Coronary artery (tissue), 2 donors: ENCODE measurements at regions not wholly inside any gene's neighbourhood (a gene's known extent, or its start where the extent isn't known, plus 50 kb on each side); places are given as distances from the start of the nearest gene placed in this dataset.
"Not testable (repeated sequence)": the region's sequence is repeated elsewhere in the genome, so short reads cannot be mapped to it uniquely, and the experiment has no call there.

Experiments
- DNase-seq: peaks from one replicate; pipeline ENCODE4 v3.0.0-alpha.2; 2017; ENCODE audit warnings: low spot score
- H3K27ac ChIP-seq, 2 donors: fragments of 200-600 bp; sonication (generic); one replicate each; pipeline ENCODE4 v1.5.1; 2016 to 2019
- H3K4me3 ChIP-seq: fragments of 200-600 bp; sonication (generic); 2 replicates; pipeline ENCODE4 v1.5.1; 2016; ENCODE audit warnings: mild to moderate bottlenecking, moderate library complexity
- TF ChIP-seq, protein P1 (sequence below): fragments of 200-600 bp; sonication (generic); IDR thresholded peaks from one replicate; pipeline ENCODE4 v1.5.1; 2019; ENCODE audit warnings: antibody characterized with exemption

DNA sequence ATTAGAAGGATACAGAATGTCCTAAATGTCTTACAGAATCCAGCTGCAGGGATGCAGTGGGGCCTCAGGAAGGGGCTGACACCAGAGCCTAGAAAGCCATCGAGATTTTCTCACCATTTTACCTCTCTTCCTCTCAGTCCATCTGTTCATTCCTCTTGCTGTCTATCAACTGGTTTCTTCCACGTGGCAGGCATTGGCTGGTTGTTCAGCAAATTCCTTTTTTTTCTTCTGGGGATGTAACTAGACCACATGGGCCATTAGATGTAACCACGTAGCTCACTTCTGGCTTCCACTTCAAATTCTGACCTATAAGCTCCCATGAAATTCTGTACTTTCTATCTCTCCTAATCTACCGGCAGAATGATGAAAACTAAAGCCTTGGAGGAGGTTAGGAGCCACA is 93.6 kb upstream of the MTAP start:
- H3K4me3 ChIP-seq: no peak overlapping the region
- DNase-seq: no peak
- no peak overlapping the region for H3K27ac ChIP-seq
- TF ChIP-seq, protein P1, sequence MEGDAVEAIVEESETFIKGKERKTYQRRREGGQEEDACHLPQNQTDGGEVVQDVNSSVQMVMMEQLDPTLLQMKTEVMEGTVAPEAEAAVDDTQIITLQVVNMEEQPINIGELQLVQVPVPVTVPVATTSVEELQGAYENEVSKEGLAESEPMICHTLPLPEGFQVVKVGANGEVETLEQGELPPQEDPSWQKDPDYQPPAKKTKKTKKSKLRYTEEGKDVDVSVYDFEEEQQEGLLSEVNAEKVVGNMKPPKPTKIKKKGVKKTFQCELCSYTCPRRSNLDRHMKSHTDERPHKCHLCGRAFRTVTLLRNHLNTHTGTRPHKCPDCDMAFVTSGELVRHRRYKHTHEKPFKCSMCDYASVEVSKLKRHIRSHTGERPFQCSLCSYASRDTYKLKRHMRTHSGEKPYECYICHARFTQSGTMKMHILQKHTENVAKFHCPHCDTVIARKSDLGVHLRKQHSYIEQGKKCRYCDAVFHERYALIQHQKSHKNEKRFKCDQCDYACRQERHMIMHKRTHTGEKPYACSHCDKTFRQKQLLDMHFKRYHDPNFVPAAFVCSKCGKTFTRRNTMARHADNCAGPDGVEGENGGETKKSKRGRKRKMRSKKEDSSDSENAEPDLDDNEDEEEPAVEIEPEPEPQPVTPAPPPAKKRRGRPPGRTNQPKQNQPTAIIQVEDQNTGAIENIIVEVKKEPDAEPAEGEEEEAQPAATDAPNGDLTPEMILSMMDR: no peak

DNA sequence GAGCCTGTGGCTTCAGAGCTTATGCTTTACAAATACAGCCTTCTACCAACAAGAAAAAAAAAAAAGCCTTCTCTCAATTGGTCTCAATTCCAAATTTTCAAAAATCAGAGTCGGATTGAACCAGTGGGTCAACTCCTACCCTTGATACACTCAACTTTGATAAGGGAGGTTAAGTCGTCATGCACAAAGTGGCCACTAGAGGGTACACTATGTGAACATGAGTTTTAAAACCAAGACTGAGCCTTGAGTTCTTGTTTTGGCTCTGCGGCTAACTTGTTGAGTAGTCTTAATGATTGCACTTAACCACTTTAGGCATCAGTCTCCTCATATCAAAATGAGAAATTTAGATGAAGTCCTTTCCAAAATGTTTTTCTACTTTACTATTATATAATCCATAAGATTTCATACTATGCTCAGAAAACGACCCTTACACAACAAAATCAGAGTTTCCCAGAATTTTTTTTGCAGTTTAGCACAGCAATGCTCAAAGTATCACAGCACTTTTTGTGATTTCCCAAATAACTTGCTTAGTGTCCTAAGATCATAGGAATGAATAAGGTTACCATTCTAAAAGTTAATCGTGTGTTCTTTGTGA is 92.9 kb upstream of the MTAP start:
- TF ChIP-seq, protein P1: peak; percentile 57
- no peak for DNase-seq
- Histone ChIP-seq H3K4me3 (no peak overlapping the region), H3K27ac (no peak overlapping the region)

DNA sequence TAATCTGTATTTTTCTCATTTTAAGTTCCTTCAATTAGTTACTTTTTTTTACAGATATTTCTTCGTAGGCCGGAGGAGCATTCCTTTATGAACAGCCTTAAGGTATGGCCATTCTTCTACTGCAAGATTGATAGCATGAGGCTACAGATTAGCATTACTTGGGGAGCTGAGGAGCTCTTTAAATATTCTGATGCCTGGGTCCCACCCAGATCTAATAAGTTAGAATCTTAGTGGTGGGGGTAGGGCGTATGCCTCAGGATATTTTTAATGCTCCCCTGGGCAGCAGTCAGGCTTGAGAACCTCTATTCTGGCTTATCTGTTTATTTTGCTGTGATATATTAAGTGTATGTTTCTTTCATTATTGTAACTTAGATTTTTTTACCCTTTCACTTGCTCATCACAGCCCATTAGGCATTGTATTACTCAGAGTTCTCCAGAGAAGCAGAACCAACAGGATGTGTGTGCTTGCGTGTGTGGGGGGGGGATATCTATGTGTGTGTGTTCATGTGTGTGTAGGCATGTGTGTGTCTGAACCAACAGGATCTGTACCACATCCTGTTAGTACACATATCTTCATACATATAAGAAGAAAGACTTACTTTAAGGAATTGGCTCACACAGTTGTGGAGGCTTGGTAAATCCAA is 91.8 kb upstream of the MTAP start:
- Histone ChIP-seq H3K4me3 (no peak overlapping the region), H3K27ac (no peak overlapping the region)
- no peak for DNase-seq
- TF ChIP-seq, protein P1: no peak

DNA sequence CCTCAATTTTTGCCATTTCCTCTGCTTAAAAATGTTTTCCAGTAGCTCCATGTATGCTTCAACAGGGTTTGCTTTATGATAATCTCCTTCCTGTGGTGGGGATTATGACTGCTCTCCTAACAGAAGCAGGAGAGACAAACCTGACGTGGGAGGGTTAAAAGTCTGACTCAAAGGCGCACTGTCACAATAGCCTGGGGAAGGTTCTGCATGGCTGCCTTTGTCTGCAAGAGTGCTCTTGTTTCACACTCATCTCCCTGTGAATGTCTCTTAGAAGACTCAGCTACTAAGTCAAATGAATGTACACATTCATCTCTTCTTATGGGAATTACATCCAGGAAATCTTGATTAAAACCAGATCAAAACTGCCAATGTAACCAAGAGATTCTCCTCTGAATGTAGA is 90.9 kb upstream of the MTAP start:
- DNase-seq: no peak
- Histone ChIP-seq H3K4me3 (no peak overlapping the region), H3K27ac (no peak overlapping the region)
- TF ChIP-seq, protein P1: no peak

DNA sequence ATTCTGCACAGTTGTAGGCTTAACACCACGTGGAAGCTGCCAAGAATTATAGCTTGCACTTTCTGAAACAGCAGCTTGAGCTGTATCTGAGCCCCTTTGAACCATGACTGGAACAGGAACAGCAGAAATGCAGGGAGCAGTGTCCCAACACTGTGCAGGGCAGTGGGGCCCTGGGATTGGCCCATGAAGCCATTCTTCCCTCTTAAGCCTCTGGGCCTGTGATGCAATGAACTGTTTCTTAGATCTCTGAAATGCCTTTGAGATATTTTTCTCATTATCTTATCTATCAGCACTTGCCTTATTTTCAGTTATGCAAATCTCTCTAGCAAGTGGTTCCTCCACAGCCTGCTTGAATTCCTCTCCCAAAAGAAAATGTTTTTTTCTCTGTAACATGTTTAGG is 87.0 kb upstream of the MTAP start:
- no peak for DNase-seq
- Histone ChIP-seq H3K27ac (no peak overlapping the region), H3K4me3 (no peak overlapping the region)
- TF ChIP-seq, protein P1: no peak

DNA sequence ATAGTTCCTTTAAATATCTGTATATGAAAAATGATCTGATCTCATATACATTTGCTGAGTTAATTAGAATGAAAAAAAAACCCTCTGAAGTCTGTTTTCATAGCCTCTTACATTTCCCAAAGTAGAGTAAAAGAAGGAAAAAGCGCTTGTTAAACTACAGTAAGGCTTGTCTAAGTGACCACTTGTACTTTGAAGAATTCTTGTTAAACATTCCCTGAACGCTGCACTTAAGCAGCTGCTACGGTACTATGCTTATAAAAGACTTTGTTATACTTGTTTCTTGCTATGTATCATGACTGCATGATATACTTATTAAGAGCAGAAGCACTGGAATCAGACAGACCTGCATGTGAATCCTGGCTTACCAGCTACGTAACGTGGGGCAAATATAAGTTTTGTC is 81.7 kb upstream of the MTAP start:
- no peak overlapping the region for H3K4me3 ChIP-seq
- no peak overlapping the region for H3K27ac ChIP-seq
- TF ChIP-seq, protein P1: no peak
- no peak for DNase-seq

DNA sequence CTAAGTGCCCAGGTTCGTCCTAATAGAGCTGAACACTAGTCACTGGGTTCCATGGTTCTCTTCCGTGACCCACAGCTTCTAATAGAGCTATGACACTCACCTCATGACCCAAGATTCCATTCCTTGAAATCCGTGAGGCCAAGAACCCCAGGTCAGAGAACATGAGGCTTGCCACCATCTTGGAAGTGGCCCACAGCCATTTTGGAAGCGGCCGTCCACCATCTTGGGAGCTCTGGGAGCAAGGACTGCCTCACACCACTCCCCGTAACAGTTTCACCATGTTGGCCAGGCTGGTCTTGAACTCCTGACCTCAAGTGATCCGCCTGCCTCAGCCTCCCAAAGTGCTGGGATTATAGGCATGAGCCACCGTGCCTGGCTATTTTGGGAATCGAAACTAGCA is 75.0 kb upstream of the MTAP start:
- not testable (repeated sequence) for H3K27ac ChIP-seq, DNase-seq, H3K4me3 ChIP-seq
